Adrenal gland (tissue), 9 donors: ENCODE measurements at regions not wholly inside any gene's neighbourhood (a gene's known extent, or its start where the extent isn't known, plus 50 kb on each side); places are given as distances from the start of the nearest gene placed in this dataset.

Experiments used
- DNase-seq, 7 donors: peaks; one replicate each; pipeline ENCODE4 v3.0.0-alpha.2; 2019 to 2020
- H3K27ac ChIP-seq, 5 donors: fragments of 200-600 bp; sonication (generic) in 4 of 5; 1 replicate in 3 of 5; 2 replicates in 2 of 5; pipeline versions ENCODE4 v1.5.1 to v1.8.0; 2016 to 2020; ENCODE audit warnings: mild to moderate bottlenecking in 1 of 5
- H3K27me3 ChIP-seq: fragments of 200-600 bp; 2 replicates; pipeline ENCODE4 v1.8.0; 2021
- H3K36me3 ChIP-seq, 2 donors: fragments of 200-600 bp; replicated peaks in 1 of 2; 1 replicate in 1 of 2; 2 replicates in 1 of 2; pipeline versions ENCODE4 v1.5.1 to v1.8.0; 2018 to 2022
- H3K4me1 ChIP-seq, 2 donors: fragments of 200-600 bp; replicated peaks in 1 of 2; 1 replicate in 1 of 2; 2 replicates in 1 of 2; pipeline versions ENCODE4 v1.5.1 to v1.8.0; 2018 to 2021
- H3K4me3 ChIP-seq, 4 donors: fragments of 200-600 bp; sonication (generic) in 3 of 4; one replicate each; pipeline ENCODE4 v1.5.1; 2016 to 2018
- H3K9me3 ChIP-seq, 3 donors: fragments of 200-600 bp; sonication (generic) in 1 of 3; replicated peaks in 1 of 3; 1 replicate in 2 of 3; 2 replicates in 1 of 3; pipeline versions ENCODE4 v1.5.1 to v1.8.0; 2016 to 2021
- CTCF ChIP-seq, 6 experiments: fragments of 450-650 bp in 4 of 6; fragments of 200-600 bp in 2 of 6; sonication (generic) in 1 of 6; IDR thresholded peaks; 1 replicate in 5 of 6; 2 replicates in 1 of 6; pipeline versions ENCODE4 v1.5.1 to v1.8.0; 2016 to 2021; ENCODE audit warnings: antibody characterized with exemption in 6 of 6, mild to moderate bottlenecking in 2 of 6, moderate library complexity in 1 of 6
- POLR2A ChIP-seq, 2 donors: fragments of 450-650 bp; IDR thresholded peaks; one replicate each; pipeline ENCODE4 v1.6.1; 2017; ENCODE audit warnings: antibody characterized with exemption in 2 of 2, mild to moderate bottlenecking in 2 of 2, moderate library complexity in 1 of 2
- WGBS, 4 donors: extraction: QIAGEN DNeasy Blood & Tissue Kit in 2 of 4; methylation state at CpG; one replicate each; pipeline versions ENCODE4 v1.1.5 to v1.1.7; 2013 to 2017; 5-methylcytosine and 5-hydroxymethylcytosine counted together
- intact Hi-C, 2 donors: fragments of 100-400 bp; cut with DNase I; formaldehyde crosslinking; loops; one replicate each; pipeline versions ENCODE4 v1.14.1 to v1.15.0; 2022 to 2023
- donor health status: healthy with polysubstance abuse.
- donor health status: Bipolar disorder and iron deficiency.
- donor health status: DM: yes; HTN: yes; CAD: no.
- donor health status: DM: no; HTN: no; CAD: no.
- donor health status: DM: no; HTN: no; CAD: no.

- Histone ChIP-seq H3K9me3 (no peaks in the 10 kb centered on the region), H3K4me3 (no peak overlapping the region), H3K4me1 (no peaks in the 10 kb centered on the region), H3K27me3 (no peaks in the 10 kb centered on the region), H3K27ac (no peak overlapping the region), H3K36me3 (no peaks in the 10 kb centered on the region)
- 63 to 85% (median 80%) methylated on average over 1 of the region's 1 CpG for WGBS, 4 donors
- no peak for TF ChIP-seq CTCF (IDR thresholded peaks at IDR 0.05)
- TF ChIP-seq POLR2A (IDR thresholded peaks at IDR 0.05), result no peak
- intact Hi-C loops, result no loop called here
- DNase-seq, result no peak
Measured at GRCh38 chr3:24905266-24905665, 410.6 kb upstream of the THRB start.

GRCh38 chr3:24907106-24907505, 412.5 kb upstream of the THRB start:
- no peaks in the 10 kb centered on the region for H3K9me3 ChIP-seq
- WGBS, 4 donors, result 72 to 84% (median 82%) methylated on average over 2 of the region's 2 CpGs
- DNase-seq, result no peak
- H3K4me3 ChIP-seq, result no peak overlapping the region
- no peaks in the 10 kb centered on the region for H3K36me3 ChIP-seq
- H3K27me3 ChIP-seq, result no peaks in the 10 kb centered on the region
- H3K4me1 ChIP-seq, result no peaks in the 10 kb centered on the region
- intact Hi-C loops, result no loop called here
- H3K27ac ChIP-seq, result no peak overlapping the region
- TF ChIP-seq CTCF (IDR thresholded peaks at IDR 0.05) (no peak), POLR2A (IDR thresholded peaks at IDR 0.05) (no peak)

GRCh38 chr3:24911076-24911475, 416.4 kb upstream of the THRB start:
- intact Hi-C loops, result no loop called here
- Histone ChIP-seq H3K27me3 (no peaks in the 10 kb centered on the region), H3K4me3 (no peak overlapping the region), H3K9me3 (no peaks in the 10 kb centered on the region), H3K27ac (no peak overlapping the region), H3K36me3 (no peaks in the 10 kb centered on the region), H3K4me1 (no peaks in the 10 kb centered on the region)
- WGBS, 4 donors, result 50 to 59% (median 56%) methylated on average over 3 of the region's 3 CpGs
- no peak for TF ChIP-seq CTCF (IDR thresholded peaks at IDR 0.05)
- no peak for TF ChIP-seq POLR2A (IDR thresholded peaks at IDR 0.05)
- DNase-seq, result no peak

- TF ChIP-seq POLR2A (IDR thresholded peaks at IDR 0.05) (no peak), CTCF (IDR thresholded peaks at IDR 0.05) (no peak)
- 72 to 90% (median 82%) methylated on average over 2 of the region's 2 CpGs for WGBS, 4 donors
- Histone ChIP-seq H3K9me3 (no peaks in the 10 kb centered on the region), H3K4me1 (no peaks in the 10 kb centered on the region), H3K36me3 (no peaks in the 10 kb centered on the region), H3K4me3 (no peak overlapping the region), H3K27me3 (no peaks in the 10 kb centered on the region), H3K27ac (no peak overlapping the region)
- intact Hi-C loops, result no loop called here
- DNase-seq, result no peak
Measured at GRCh38 chr3:24915639-24916038, 421.0 kb upstream of the THRB start.
